CD4-positive, alpha-beta T cell (primary cell): ENCODE measurements at regions not wholly inside any gene's neighbourhood (a gene's known extent, or its start where the extent isn't known, plus 50 kb on each side); places are given as distances from the start of the nearest gene placed in this dataset.

Experiments used
- ATAC-seq: fragments of 200-7000 bp; cut with Tn5 transposase; one replicate; pipeline ENCODE4 v1.10.0; 2022; ENCODE audit warnings: mild to moderate bottlenecking; ENCODE audit not compliant: poor library complexity
- CTCF ChIA-PET: fragments of 350-600 bp; sonication (Branson Sonifier 250); formaldehyde crosslinking; loops from one replicate; lab custom pipeline; 2021; ENCODE audit warnings: antibody characterized with exemption, inconsistent platforms; lab: Charles Lee
- POLR2A ChIA-PET: fragments of 350-600 bp; sonication (Branson Sonifier 250); formaldehyde crosslinking; loops from one replicate; lab custom pipeline; 2021; ENCODE audit warnings: antibody characterized with exemption, inconsistent platforms; lab: Charles Lee
- DNase-seq, 14 experiments: peaks; one replicate each; pipeline ENCODE4 v3.0.0-alpha.2; 2013 to 2020; ENCODE audit warnings: mixed read lengths in 2 of 14
- H3K27ac ChIP-seq, 2 donors: one replicate each; pipeline versions ENCODE4 v1.5.1 to v1.7.0; 2013; ENCODE audit warnings: low read length in 2 of 2, low read depth in 1 of 2, mild to moderate bottlenecking in 1 of 2
- H3K27me3 ChIP-seq, 2 experiments: 1 replicate in 1 of 2; 2 replicates in 1 of 2; pipeline versions ENCODE4 v1.6.1 to v1.7.0; 2013; ENCODE audit warnings: low read length in 2 of 2, control low read depth in 1 of 2, mild to moderate bottlenecking in 1 of 2, moderate library complexity in 1 of 2; ENCODE audit not compliant: insufficient read depth in 2 of 2, control insufficient read depth in 1 of 2
- H3K36me3 ChIP-seq: one replicate; pipeline ENCODE4 v1.6.1; 2013; ENCODE audit warnings: low read length, control low read depth; ENCODE audit not compliant: insufficient read depth
- H3K4me1 ChIP-seq: one replicate; pipeline ENCODE4 v1.6.1; 2013; ENCODE audit warnings: low read length, control low read depth; ENCODE audit not compliant: insufficient read depth
- H3K4me3 ChIP-seq: one replicate; pipeline ENCODE4 v1.5.1; 2013; ENCODE audit warnings: mild to moderate bottlenecking, low read length, moderate library complexity
- H3K9me3 ChIP-seq, 2 experiments: 1 replicate in 1 of 2; 2 replicates in 1 of 2; pipeline versions ENCODE4 v1.6.1 to v1.7.0; 2013; ENCODE audit warnings: low read length in 2 of 2, mild to moderate bottlenecking in 2 of 2, control low read depth in 1 of 2, moderate library complexity in 1 of 2; ENCODE audit not compliant: control insufficient read depth in 1 of 2, insufficient read depth in 1 of 2
- H3K27ac Mint-ChIP-seq: one replicate; pipeline ENCODE4 v1.8.0; 2020; ENCODE audit warnings: mixed read lengths
- H3K27me3 Mint-ChIP-seq: one replicate; pipeline ENCODE4 v1.8.0; 2021; ENCODE audit warnings: mixed read lengths
- H3K36me3 Mint-ChIP-seq: one replicate; pipeline ENCODE4 v1.8.0; 2021; ENCODE audit warnings: low read depth, mixed read lengths
- H3K4me1 Mint-ChIP-seq: one replicate; pipeline ENCODE4 v1.8.0; 2021; ENCODE audit warnings: low read depth, mixed read lengths
- H3K4me3 Mint-ChIP-seq: one replicate; pipeline ENCODE4 v1.8.0; 2020; ENCODE audit warnings: mild to moderate bottlenecking, mixed read lengths
- H3K9me3 Mint-ChIP-seq: one replicate; pipeline ENCODE4 v1.8.0; 2020; ENCODE audit warnings: mixed read lengths
- CTCF ChIP-seq: fragments of 200-600 bp; IDR thresholded peaks from one replicate; pipeline ENCODE4 v1.8.0; 2022; ENCODE audit warnings: antibody characterized with exemption, mild to moderate bottlenecking
- intact Hi-C, 2 experiments: fragments of 100-400 bp; cut with DNase I in 1 of 2; cut with micrococcal nuclease in 1 of 2; formaldehyde crosslinking; loops; one replicate each; pipeline versions ENCODE4 v1.15.1 to v1.9.0; 2023 to 2025; cut with DNase I, micrococcal nuclease

GRCh38 chr21:23968722-23969647, 1638.3 kb downstream of the MRPL39 start:
- intact Hi-C loops: loop anchor here (1.0 to 5.0 kb wide), 2 partner anchors 116 to 117 kb away; no protein-coding TSS in a partner anchor
- H3K36me3 ChIP-seq: no peaks in the 10 kb centered on the region
- CTCF ChIA-PET: interaction anchor here (0.8 kb wide), 1 partner anchor 115 kb away, joined by 3 read pairs; no protein-coding TSS in a partner anchor
- peaks cover 23% of the 10 kb centered on the region for H3K4me1 Mint-ChIP-seq
- peak overlapping the region; percentile 69 for H3K4me3 Mint-ChIP-seq
- peak overlapping the region; percentile 20 for H3K4me3 ChIP-seq
- H3K27me3 Mint-ChIP-seq: no peaks in the 10 kb centered on the region
- POLR2A ChIA-PET: interaction anchor here (0.6 kb wide), 1 partner anchor 135 kb away, joined by 3 read pairs; no protein-coding TSS in a partner anchor
- no peaks in the 10 kb centered on the region for H3K9me3 Mint-ChIP-seq
- H3K36me3 Mint-ChIP-seq: no peaks in the 10 kb centered on the region
- H3K27ac Mint-ChIP-seq: peak overlapping the region; percentile 4
- peaks cover 15% of the 10 kb centered on the region for H3K4me1 ChIP-seq
- peak; percentile 26 to 87 (median 49) for DNase-seq
- peak; percentile 85 for ATAC-seq
- no peaks in the 10 kb centered on the region for H3K27me3 ChIP-seq
- peak overlapping the region in 1 of 2 donors; percentile 20 for H3K27ac ChIP-seq
- H3K9me3 ChIP-seq: no peaks in the 10 kb centered on the region
- TF ChIP-seq CTCF: peak; percentile 49

- intact Hi-C loops: loop anchor here (1.0 to 5.0 kb wide), 2 partner anchors 115 to 116 kb away; no protein-coding TSS in a partner anchor
- Histone ChIP-seq H3K27ac (no peak overlapping the region), H3K9me3 (no peaks in the 10 kb centered on the region), H3K36me3 (no peaks in the 10 kb centered on the region), H3K4me3 (no peak overlapping the region), H3K27me3 (no peaks in the 10 kb centered on the region), H3K4me1 (peaks cover 15% of the 10 kb centered on the region)
- ChIA-PET CTCF (no interaction called here), POLR2A (no interaction called here)
- H3K9me3 Mint-ChIP-seq: no peaks in the 10 kb centered on the region
- no peaks in the 10 kb centered on the region for H3K27me3 Mint-ChIP-seq
- H3K36me3 Mint-ChIP-seq: no peaks in the 10 kb centered on the region
- ATAC-seq: no peak
- no peak overlapping the region for H3K4me3 Mint-ChIP-seq
- no peak overlapping the region for H3K27ac Mint-ChIP-seq
- peaks cover 23% of the 10 kb centered on the region for H3K4me1 Mint-ChIP-seq
- no peak for TF ChIP-seq CTCF
- DNase-seq: no peak
Measured at GRCh38 chr21:23968008-23968407, 1639.3 kb downstream of the MRPL39 start.

GRCh38 chr21:23963454-23963853, 1643.8 kb downstream of the MRPL39 start:
- H3K27ac ChIP-seq: no peak overlapping the region
- H3K4me1 Mint-ChIP-seq: peaks cover 2% of the 10 kb centered on the region
- no peak overlapping the region for H3K4me3 Mint-ChIP-seq
- H3K27me3 ChIP-seq: no peaks in the 10 kb centered on the region
- ATAC-seq (no peak), DNase-seq (no peak)
- H3K27me3 Mint-ChIP-seq: no peaks in the 10 kb centered on the region
- H3K36me3 Mint-ChIP-seq: no peaks in the 10 kb centered on the region
- no peaks in the 10 kb centered on the region for H3K9me3 Mint-ChIP-seq
- H3K4me3 ChIP-seq: no peak overlapping the region
- H3K9me3 ChIP-seq: no peaks in the 10 kb centered on the region
- TF ChIP-seq CTCF: no peak
- ChIA-PET POLR2A (no interaction called here), CTCF (no interaction called here)
- intact Hi-C loops: no loop called here
- no peaks in the 10 kb centered on the region for H3K36me3 ChIP-seq
- H3K27ac Mint-ChIP-seq: no peak overlapping the region
- peaks cover 5% of the 10 kb centered on the region for H3K4me1 ChIP-seq
